SU-DHL-6 (cell line): ENCODE measurements at regions not wholly inside any gene's neighbourhood (a gene's known extent, or its start where the extent isn't known, plus 50 kb on each side); places are given as distances from the start of the nearest gene placed in this dataset.

Source experiments
- H2AFZ ChIP-seq: fragments of 200-600 bp; sonication (generic); 2 replicates; pipeline ENCODE4 v1.6.1; 2014; ENCODE audit warnings: low read depth, mild to moderate bottlenecking, moderate library complexity, mixed read lengths, antibody characterized with exemption, low read length; ENCODE audit not compliant: severe bottlenecking
- H3F3A ChIP-seq: fragments of 200-600 bp; shearing (Covaris generic); 2 replicates; pipeline ENCODE4 v1.6.0; 2016; ENCODE audit warnings: antibody characterized with exemption, mild to moderate bottlenecking; ENCODE audit not compliant: insufficient read depth
- H3K27ac ChIP-seq: fragments of 200-600 bp; sonication (generic); 2 replicates; pipeline ENCODE4 v1.5.1; 2016; ENCODE audit warnings: low read depth, mild to moderate bottlenecking, low read length, moderate library complexity, mixed read lengths
- H3K27me3 ChIP-seq: fragments of 200-600 bp; sonication (generic), shearing (Covaris generic); 2 replicates; pipeline ENCODE4 v1.6.0; 2014; ENCODE audit warnings: mild to moderate bottlenecking, low read length
- H3K36me3 ChIP-seq: fragments of 200-600 bp; sonication (generic); 2 replicates; pipeline ENCODE4 v1.6.1; 2014; ENCODE audit warnings: mild to moderate bottlenecking, low read length, mixed read lengths
- H3K4me2 ChIP-seq: fragments of 300-600, 200-600 bp; shearing (Covaris generic), sonication (generic); 2 replicates; pipeline ENCODE4 v1.6.0; 2014; ENCODE audit warnings: low read length, low read depth, mild to moderate bottlenecking; ENCODE audit not compliant: poor library complexity, severe bottlenecking
- H3K4me3 ChIP-seq: fragments of 200-600 bp; sonication (generic); 2 replicates; pipeline ENCODE4 v1.5.1; 2014; ENCODE audit warnings: antibody characterized with exemption, low read length, mild to moderate bottlenecking, mixed read lengths; ENCODE audit not compliant: insufficient read depth, poor library complexity, severe bottlenecking
- H3K79me2 ChIP-seq: fragments of 200-600 bp; sonication (generic); 2 replicates; pipeline ENCODE4 v1.6.1; 2014; ENCODE audit warnings: mild to moderate bottlenecking, low read length, moderate library complexity; ENCODE audit not compliant: insufficient read depth
- H3K9ac ChIP-seq: fragments of 200-600 bp; sonication (generic); 2 replicates; pipeline ENCODE4 v1.7.0; 2014; ENCODE audit warnings: mild to moderate bottlenecking, low read length
- H3K9me2 ChIP-seq: fragments of 200-600 bp; sonication (generic); replicated peaks from 2 replicates; pipeline ENCODE4 v1.6.1; 2014; ENCODE audit warnings: low read length; ENCODE audit not compliant: insufficient read depth
- H3K9me3 ChIP-seq: fragments of 200-600 bp; sonication (generic); 2 replicates; pipeline ENCODE4 v1.6.1; 2014; ENCODE audit warnings: low read length, mixed read lengths; ENCODE audit not compliant: insufficient read depth
- H4K20me1 ChIP-seq: fragments of 200-600 bp; sonication (generic); 2 replicates; pipeline ENCODE4 v1.6.1; 2014; ENCODE audit warnings: low read depth, mild to moderate bottlenecking, antibody characterized with exemption, low read length, moderate library complexity, mixed read lengths
- EZH2phosphoT487 ChIP-seq: fragments of 200-600 bp; sonication (generic), shearing (Covaris generic); conservative IDR thresholded peaks from 2 replicates; pipeline ENCODE4 v1.6.1; 2018; ENCODE audit warnings: mild to moderate bottlenecking, antibody characterized with exemption, low read length, moderate library complexity, mixed read lengths
- TF ChIP-seq, protein P1 (sequence below): fragments of 200-600 bp; sonication (generic); IDR thresholded peaks from one replicate; pipeline ENCODE4 v1.5.1; 2017; ENCODE audit warnings: antibody characterized with exemption, mild to moderate bottlenecking, low read length, moderate library complexity; ENCODE audit not compliant: insufficient read depth, poor library complexity, severe bottlenecking

DNA sequence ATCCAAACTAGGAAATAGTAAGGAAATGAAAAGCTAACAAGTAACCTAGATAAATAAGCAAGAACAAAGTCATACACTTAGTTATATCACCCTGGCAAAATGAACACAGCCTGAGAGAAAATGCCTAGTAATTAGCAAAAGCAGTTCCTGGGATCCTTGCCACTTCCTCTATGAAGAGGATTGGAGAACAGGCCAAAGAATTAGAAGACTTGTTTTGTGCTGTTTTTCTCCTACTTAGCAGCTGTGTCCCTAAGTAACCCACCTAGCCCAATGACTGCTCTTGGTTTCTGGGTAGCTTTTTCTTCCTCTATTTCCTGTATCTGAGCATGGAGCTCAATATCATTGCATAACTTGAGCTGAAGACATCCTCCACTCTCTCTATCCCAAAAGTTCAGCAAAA is 713.9 kb downstream of the ETS1 start:
- H3K79me2 ChIP-seq: no peaks in the 10 kb centered on the region
- no peaks in the 10 kb centered on the region for H3K9me2 ChIP-seq
- no peak overlapping the region for H3K4me2 ChIP-seq
- no peak overlapping the region for H3K4me3 ChIP-seq
- H3F3A ChIP-seq: no peaks in the 10 kb centered on the region
- H3K27ac ChIP-seq: no peak overlapping the region
- H3K27me3 ChIP-seq: no peaks in the 10 kb centered on the region
- H4K20me1 ChIP-seq: no peaks in the 10 kb centered on the region
- no peak overlapping the region for H2AFZ ChIP-seq
- H3K36me3 ChIP-seq: no peaks in the 10 kb centered on the region
- no peak overlapping the region for H3K9ac ChIP-seq
- TF ChIP-seq, protein P1, sequence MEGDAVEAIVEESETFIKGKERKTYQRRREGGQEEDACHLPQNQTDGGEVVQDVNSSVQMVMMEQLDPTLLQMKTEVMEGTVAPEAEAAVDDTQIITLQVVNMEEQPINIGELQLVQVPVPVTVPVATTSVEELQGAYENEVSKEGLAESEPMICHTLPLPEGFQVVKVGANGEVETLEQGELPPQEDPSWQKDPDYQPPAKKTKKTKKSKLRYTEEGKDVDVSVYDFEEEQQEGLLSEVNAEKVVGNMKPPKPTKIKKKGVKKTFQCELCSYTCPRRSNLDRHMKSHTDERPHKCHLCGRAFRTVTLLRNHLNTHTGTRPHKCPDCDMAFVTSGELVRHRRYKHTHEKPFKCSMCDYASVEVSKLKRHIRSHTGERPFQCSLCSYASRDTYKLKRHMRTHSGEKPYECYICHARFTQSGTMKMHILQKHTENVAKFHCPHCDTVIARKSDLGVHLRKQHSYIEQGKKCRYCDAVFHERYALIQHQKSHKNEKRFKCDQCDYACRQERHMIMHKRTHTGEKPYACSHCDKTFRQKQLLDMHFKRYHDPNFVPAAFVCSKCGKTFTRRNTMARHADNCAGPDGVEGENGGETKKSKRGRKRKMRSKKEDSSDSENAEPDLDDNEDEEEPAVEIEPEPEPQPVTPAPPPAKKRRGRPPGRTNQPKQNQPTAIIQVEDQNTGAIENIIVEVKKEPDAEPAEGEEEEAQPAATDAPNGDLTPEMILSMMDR: no peak
- TF ChIP-seq EZH2phosphoT487: no peak
- no peaks in the 10 kb centered on the region for H3K9me3 ChIP-seq

DNA sequence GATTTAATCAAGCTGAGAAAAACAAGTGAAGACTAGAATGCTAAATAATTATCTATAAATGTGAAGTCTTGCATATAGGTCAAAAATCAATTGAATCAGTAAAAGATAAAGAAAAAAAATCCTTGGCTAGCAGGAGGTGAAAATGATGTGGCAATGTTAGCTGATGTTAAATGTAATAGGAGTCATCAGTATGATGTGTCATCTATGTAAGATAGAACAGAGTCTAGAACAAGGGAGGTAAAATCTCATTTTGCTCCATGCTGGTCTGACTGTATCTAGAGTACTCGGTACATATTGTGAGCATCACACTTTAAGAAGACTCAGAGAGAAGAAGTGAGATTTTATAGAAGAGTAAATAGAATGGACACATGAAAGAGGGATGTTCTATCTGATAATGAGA is 721.2 kb downstream of the ETS1 start:
- Histone ChIP-seq H3K79me2 (no peaks in the 10 kb centered on the region), H3K9me3 (no peaks in the 10 kb centered on the region), H2AFZ (no peak overlapping the region), H3K4me2 (no peak overlapping the region), H3K9me2 (no peaks in the 10 kb centered on the region), H3K27me3 (no peaks in the 10 kb centered on the region), H3K36me3 (no peaks in the 10 kb centered on the region), H3K27ac (no peak overlapping the region), H3K4me3 (no peak overlapping the region), H3K9ac (no peak overlapping the region), H3F3A (no peaks in the 10 kb centered on the region), H4K20me1 (no peaks in the 10 kb centered on the region)
- TF ChIP-seq EZH2phosphoT487: no peak
- TF ChIP-seq, protein P1: no peak

DNA sequence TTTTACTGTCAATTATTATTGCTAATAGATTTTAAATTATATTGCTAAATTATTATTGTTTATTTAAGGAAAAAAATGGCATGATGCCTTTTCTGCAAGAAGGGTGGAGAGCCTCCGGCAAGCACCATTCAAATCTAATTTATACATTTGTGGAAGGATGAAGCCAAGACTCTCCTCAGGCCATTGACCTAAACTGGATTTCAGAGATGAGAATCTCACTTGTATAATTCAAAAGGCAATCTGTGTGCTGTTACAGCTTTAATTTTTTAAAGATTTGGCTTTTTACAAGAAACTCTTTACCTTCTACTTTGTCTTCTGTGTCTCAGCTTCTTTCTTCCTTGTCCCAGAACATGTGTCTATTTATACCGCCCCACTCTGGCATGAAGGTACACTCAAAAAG is 722.5 kb downstream of the ETS1 start:
- no peak for TF ChIP-seq EZH2phosphoT487
- TF ChIP-seq, protein P1: no peak
- Histone ChIP-seq H3K27ac (no peak overlapping the region), H4K20me1 (no peaks in the 10 kb centered on the region), H2AFZ (no peak overlapping the region), H3F3A (no peaks in the 10 kb centered on the region), H3K36me3 (no peaks in the 10 kb centered on the region), H3K9me2 (no peaks in the 10 kb centered on the region), H3K4me2 (no peak overlapping the region), H3K9me3 (no peaks in the 10 kb centered on the region), H3K9ac (no peak overlapping the region), H3K79me2 (no peaks in the 10 kb centered on the region), H3K27me3 (no peaks in the 10 kb centered on the region), H3K4me3 (no peak overlapping the region)
